H1 (cell line): ENCODE measurements at regions not wholly inside any gene's neighbourhood (a gene's known extent, or its start where the extent isn't known, plus 50 kb on each side); places are given as distances from the start of the nearest gene placed in this dataset.
A peak's percentile ranks its signal among the peaks of the same experiment; 100 is the strongest.
"Not testable (repeated sequence)": the region's sequence is repeated elsewhere in the genome, so short reads cannot be mapped to it uniquely, and the experiment has no call there.

ENCODE experiments used
- CTCF ChIA-PET: fragments of 300-600 bp; sonication (Branson Sonifier 250); formaldehyde crosslinking; loops from one replicate; lab custom pipeline; 2021; ENCODE audit not compliant: partially characterized antibody; lab: Charles Lee
- POLR2A ChIA-PET: fragments of 300-600 bp; sonication (Branson Sonifier 250); formaldehyde crosslinking; loops from one replicate; lab custom pipeline; 2021; ENCODE audit warnings: inconsistent platforms; ENCODE audit not compliant: partially characterized antibody; lab: Charles Lee
- DNase-seq, 2 experiments: peaks; one replicate each; pipeline versions ENCODE4 v3.0.0 to v3.0.0-alpha.2; 2010 to 2022; ENCODE audit warnings: low spot score in 2 of 2, low read depth in 1 of 2, mixed read lengths in 1 of 2
- FAIRE-seq: peaks from 2 replicates; lab custom pipeline; 2011; peaks lifted over from hg19 to GRCh38; lab: Jason Lieb, UNC
- H2AFZ ChIP-seq: 2 replicates; pipeline ENCODE4 v1.8.1; 2012; ENCODE audit warnings: low read length, inconsistent platforms
- H2AK5ac ChIP-seq: 2 replicates; pipeline ENCODE4 v1.6.1; 2013; ENCODE audit warnings: low read depth, low read length
- H2BK120ac ChIP-seq: replicated peaks from 2 replicates; pipeline ENCODE3; 2013; ENCODE audit warnings: low read depth, low read length, inconsistent platforms
- H2BK12ac ChIP-seq: 2 replicates; pipeline ENCODE4 v1.6.1; 2013; ENCODE audit warnings: low read depth, low read length
- H2BK15ac ChIP-seq: 2 replicates; pipeline ENCODE4 v1.6.1; 2013; ENCODE audit warnings: low read length
- H2BK20ac ChIP-seq: 2 replicates; pipeline ENCODE4 v1.6.1; 2013; ENCODE audit warnings: low read length
- H2BK5ac ChIP-seq: 2 replicates; pipeline ENCODE4 v1.6.1; 2013; ENCODE audit warnings: low read depth, low read length
- H3K14ac ChIP-seq: 2 replicates; pipeline ENCODE4 v1.6.1; 2013; ENCODE audit warnings: inconsistent platforms; ENCODE audit not compliant: insufficient read length
- H3K18ac ChIP-seq: 2 replicates; pipeline ENCODE4 v1.6.1; 2013; ENCODE audit warnings: low read length; ENCODE audit errors: extremely low read depth
- H3K23ac ChIP-seq: 2 replicates; pipeline ENCODE4 v1.6.1; 2013; ENCODE audit warnings: inconsistent platforms; ENCODE audit not compliant: insufficient read length
- H3K23me2 ChIP-seq: 2 replicates; pipeline ENCODE4 v1.6.1; 2013; ENCODE audit warnings: low read depth, low read length
- H3K27ac ChIP-seq: 2 replicates; pipeline ENCODE4 v1.6.1; 2011; ENCODE audit warnings: low read depth, low read length, inconsistent platforms
- H3K27me3 ChIP-seq, 4 experiments: replicated peaks in 1 of 4; 1 replicate in 1 of 4; 2 replicates in 3 of 4; pipeline versions ENCODE4 v1.6.1 to v1.8.1; 2011 to 2013; ENCODE audit warnings: low read length in 3 of 4, mild to moderate bottlenecking in 3 of 4, inconsistent platforms in 2 of 4, mixed read lengths in 2 of 4, moderate library complexity in 1 of 4; ENCODE audit not compliant: control insufficient read depth in 3 of 4, insufficient read depth in 3 of 4; ENCODE audit errors: extremely low read depth in 1 of 4
- H3K36me3 ChIP-seq, 4 experiments: 2 replicates each; pipeline versions ENCODE4 v1.6.1 to v1.8.1; 2011 to 2013; ENCODE audit warnings: mild to moderate bottlenecking in 4 of 4, low read length in 3 of 4, moderate library complexity in 2 of 4, control low read depth in 1 of 4, inconsistent platforms in 1 of 4; ENCODE audit not compliant: insufficient read depth in 4 of 4, control insufficient read depth in 2 of 4
- H3K4ac ChIP-seq: replicated peaks from 2 replicates; pipeline ENCODE3; 2013; ENCODE audit warnings: low read length, low read depth, mixed read lengths, inconsistent platforms; ENCODE audit not compliant: insufficient read length
- H3K4me1 ChIP-seq, 4 experiments: replicated peaks in 1 of 4; 1 replicate in 1 of 4; 2 replicates in 3 of 4; pipeline versions ENCODE4 v1.6.1 to v1.8.1; 2011 to 2013; ENCODE audit warnings: low read length in 3 of 4, inconsistent platforms in 2 of 4, mixed read lengths in 1 of 4; ENCODE audit not compliant: insufficient read depth in 4 of 4, control insufficient read depth in 3 of 4
- H3K4me2 ChIP-seq, 2 experiments: 2 replicates each; pipeline versions ENCODE4 v1.6.1 to v1.8.1; 2011 to 2013; ENCODE audit warnings: low read depth in 2 of 2, low read length in 2 of 2, control low read depth in 1 of 2, inconsistent platforms in 1 of 2, mild to moderate bottlenecking in 1 of 2; ENCODE audit not compliant: insufficient read depth in 1 of 2
- H3K4me3 ChIP-seq, 4 experiments: fragments of 200-600, 300-600 bp in 1 of 4; sonication (generic), shearing (Covaris generic), sonication (Bioruptor Twin) in 1 of 4; 2 replicates each; pipeline versions ENCODE4 v1.5.1 to v1.8.1; 2011 to 2016; ENCODE audit warnings: low read length in 4 of 4, low read depth in 3 of 4, control low read depth in 2 of 4, inconsistent platforms in 2 of 4, mild to moderate bottlenecking in 2 of 4, mixed read lengths in 1 of 4, moderate library complexity in 1 of 4; ENCODE audit not compliant: insufficient read depth in 2 of 4; ENCODE audit errors: extremely low read depth in 1 of 4
- H3K56ac ChIP-seq: replicated peaks from 2 replicates; pipeline ENCODE3; 2013; ENCODE audit warnings: low read depth, mild to moderate bottlenecking, mixed read lengths, low read length, inconsistent platforms; ENCODE audit not compliant: insufficient read length
- H3K79me1 ChIP-seq: 2 replicates; pipeline ENCODE4 v1.6.1; 2013; ENCODE audit warnings: low read depth, low read length, control low read depth
- H3K79me2 ChIP-seq, 2 experiments: 2 replicates each; pipeline versions ENCODE4 v1.6.1 to v1.8.1; 2012 to 2013; ENCODE audit warnings: low read length in 2 of 2, mild to moderate bottlenecking in 2 of 2, inconsistent platforms in 1 of 2; ENCODE audit not compliant: insufficient read depth in 2 of 2, control insufficient read depth in 1 of 2
- H3K9ac ChIP-seq, 4 experiments: replicated peaks in 1 of 4; 1 replicate in 1 of 4; 2 replicates in 3 of 4; pipeline versions ENCODE4 v1.6.1 to v1.8.1; 2011 to 2013; ENCODE audit warnings: low read depth in 3 of 4, low read length in 3 of 4, control low read depth in 2 of 4, mild to moderate bottlenecking in 2 of 4, moderate library complexity in 2 of 4, inconsistent platforms in 1 of 4; ENCODE audit errors: extremely low read depth in 1 of 4
- H3K9me3 ChIP-seq, 2 experiments: 2 replicates each; pipeline versions ENCODE4 v1.6.1 to v1.8.1; 2012 to 2013; ENCODE audit warnings: mild to moderate bottlenecking in 2 of 2, moderate library complexity in 2 of 2, control low read depth in 1 of 2, inconsistent platforms in 1 of 2, low read depth in 1 of 2, low read length in 1 of 2, mixed read lengths in 1 of 2; ENCODE audit not compliant: insufficient read depth in 2 of 2
- H4K20me1 ChIP-seq, 2 experiments: replicated peaks in 1 of 2; 2 replicates each; pipeline versions ENCODE3 to v1.8.1; 2011 to 2013; ENCODE audit warnings: inconsistent platforms in 2 of 2, low read length in 2 of 2, mild to moderate bottlenecking in 1 of 2; ENCODE audit not compliant: insufficient read depth in 2 of 2, control insufficient read depth in 1 of 2
- H4K5ac ChIP-seq: 2 replicates; pipeline ENCODE4 v1.6.1; 2013; ENCODE audit warnings: low read length, low read depth, mixed read lengths, inconsistent platforms; ENCODE audit not compliant: insufficient read length
- H4K8ac ChIP-seq: 2 replicates; pipeline ENCODE4 v1.8.0; 2013; ENCODE audit warnings: mild to moderate bottlenecking, moderate library complexity, low read length, inconsistent platforms; ENCODE audit not compliant: insufficient read depth; ENCODE audit errors: extremely low read depth
- H4K91ac ChIP-seq: replicated peaks from 2 replicates; pipeline ENCODE3; 2013; ENCODE audit warnings: low read length, mixed read lengths, inconsistent platforms; ENCODE audit not compliant: insufficient read length
- WGBS, 2 experiments: shearing (Covaris generic) in 1 of 2; methylation state at CpG; one replicate each; pipeline versions ENCODE4 v1.1.6 to v1.1.7; 2013 to 2015; ENCODE audit warnings: low lambda C conversion rate in 2 of 2, mixed read lengths in 2 of 2, inconsistent platforms in 1 of 2, low coverage in 1 of 2, missing lambda C conversion rate in 1 of 2; ENCODE audit not compliant: insufficient replicate concordance in 2 of 2, insufficient coverage in 1 of 2, insufficient read length in 1 of 2; ENCODE audit errors: extremely low coverage in 1 of 2, missing lambda C conversion rate in 1 of 2; 5-methylcytosine and 5-hydroxymethylcytosine counted together

- H3K23ac ChIP-seq, H2BK15ac ChIP-seq, H3K79me2 ChIP-seq, H4K8ac ChIP-seq, H3K9ac ChIP-seq, H3K36me3 ChIP-seq, H3K79me1 ChIP-seq, H3K4ac ChIP-seq, H3K27me3 ChIP-seq, H4K91ac ChIP-seq, H2BK12ac ChIP-seq, H3K23me2 ChIP-seq, DNase-seq, H3K4me3 ChIP-seq, CTCF ChIA-PET, H3K4me2 ChIP-seq, H2BK20ac ChIP-seq, H3K9me3 ChIP-seq, H2BK120ac ChIP-seq, POLR2A ChIA-PET, H4K5ac ChIP-seq, H3K27ac ChIP-seq, H2AK5ac ChIP-seq, FAIRE-seq, H2BK5ac ChIP-seq, H3K4me1 ChIP-seq, H3K14ac ChIP-seq, H4K20me1 ChIP-seq, H3K56ac ChIP-seq, H3K18ac ChIP-seq: not testable (repeated sequence)
- WGBS, 2 experiments: 68% methylated on average over 1 of the region's 1 CpG; no CpG with 5 or more reads in 1 of the 2 experiments
- peak overlapping the region; percentile 87 for H2AFZ ChIP-seq
Observed at GRCh38 chr1:121469395-121469794, 284.6 kb downstream of the SRGAP2C start.

- H3K79me2 ChIP-seq, H3K56ac ChIP-seq, POLR2A ChIA-PET, H4K8ac ChIP-seq, H3K4me3 ChIP-seq, H3K36me3 ChIP-seq, H4K20me1 ChIP-seq, H3K4me1 ChIP-seq, H3K27ac ChIP-seq, H2BK5ac ChIP-seq, H3K9me3 ChIP-seq, H4K5ac ChIP-seq, H2BK12ac ChIP-seq, H2AK5ac ChIP-seq, H3K23ac ChIP-seq, H2BK15ac ChIP-seq, H2BK20ac ChIP-seq, FAIRE-seq, H3K9ac ChIP-seq, H2AFZ ChIP-seq, H3K14ac ChIP-seq, H4K91ac ChIP-seq, H3K18ac ChIP-seq, H3K4ac ChIP-seq, H3K4me2 ChIP-seq, H3K79me1 ChIP-seq, DNase-seq, H2BK120ac ChIP-seq, CTCF ChIA-PET, H3K23me2 ChIP-seq, H3K27me3 ChIP-seq: not testable (repeated sequence)
- 94% methylated on average over 2 of the region's 2 CpGs; no CpG with 5 or more reads in 1 of the 2 experiments for WGBS, 2 experiments
Observed at GRCh38 chr1:121470401-121470800, 285.6 kb downstream of the SRGAP2C start.
